ENCODE measurements at regions not wholly inside any gene's neighbourhood (a gene's known extent, or its start where the extent isn't known, plus 50 kb on each side); places are given as distances from the start of the nearest gene placed in this dataset.

GRCh38 chr13:106681997-106682396, 114.1 kb upstream of the ARGLU1 start (continued):
- TF ChIP-seq ARID4B (CRISPR knock-in tag; IDR thresholded peaks at IDR 0.05; ENCODE audit: borderline replicate concordance) (no peak), CDX4 (CRISPR knock-in tag; IDR thresholded peaks at IDR 0.05; ENCODE audit: borderline replicate concordance) (no peak), ATF2 (CRISPR knock-in tag; IDR thresholded peaks at IDR 0.05; ENCODE audit: borderline replicate concordance, low read depth) (no peak), TCF7 (CRISPR knock-in tag; IDR thresholded peaks at IDR 0.05; ENCODE audit: low read depth) (no peak), USF2 (CRISPR knock-in tag; IDR thresholded peaks at IDR 0.05) (no peak)

- Mint-ChIP-seq H3K9me3 (peaks cover 3% of the 10 kb centered on the region; the same call in 1 of the 2 replicates), H3K27ac (peak overlapping the region; percentile 93), H3K4me1 (peaks cover 76% of the 10 kb centered on the region), H3K27me3 (ENCODE audit: low read depth) (no peaks in the 10 kb centered on the region; the same call in 1 of the 2 replicates), H3K36me3 (no peaks in the 10 kb centered on the region), H3K4me3 (peak overlapping the region; percentile 34; the same call in 1 of the 2 replicates)
- TF ChIP-seq CTCF (IDR thresholded peaks at IDR 0.05) (no peak), NFE2L1 (CRISPR knock-in tag; IDR thresholded peaks at IDR 0.05) (no peak), SMAD4 (CRISPR knock-in tag; IDR thresholded peaks at IDR 0.05) (no peak), NFATC4 (CRISPR knock-in tag; IDR thresholded peaks at IDR 0.05) (no peak), E2F1 (CRISPR knock-in tag; IDR thresholded peaks at IDR 0.05) (no peak), TEAD1 (CRISPR knock-in tag; IDR thresholded peaks at IDR 0.05) (no peak), RORB (CRISPR knock-in tag; IDR thresholded peaks at IDR 0.05) (no peak), FOXJ3 (CRISPR knock-in tag; IDR thresholded peaks at IDR 0.05; ENCODE audit: borderline replicate concordance) (no peak), ETV6 (CRISPR knock-in tag; IDR thresholded peaks at IDR 0.05) (no peak), ZNF416 (CRISPR knock-in tag; IDR thresholded peaks at IDR 0.05) (no peak), GRHL2 (CRISPR knock-in tag; IDR thresholded peaks at IDR 0.05; ENCODE audit: insufficient replicate concordance, severe bottlenecking) (no peak), NR1H2 (CRISPR knock-in tag; IDR thresholded peaks at IDR 0.05) (no peak)
- DNase-seq (ENCODE audit: low spot score) (no peak), ATAC-seq (peak; percentile 18)
- ChIA-PET CTCF (interaction anchor here (1.0 to 1.4 kb wide), 3 partner anchors 34 to 237 kb away, joined by 3 to 5 read pairs (median 4); partner anchors contain the start of gene EFNB2), POLR2A (interaction anchor here (1.5 kb wide), 1 partner anchor 16 kb away, joined by 3 read pairs; no protein-coding TSS in a partner anchor)
Measured at GRCh38 chr13:106681536-106681935, 113.6 kb upstream of the ARGLU1 start.
